22Rv1 (cell line): ENCODE measurements at regions not wholly inside any gene's neighbourhood (a gene's known extent, or its start where the extent isn't known, plus 50 kb on each side); places are given as distances from the start of the nearest gene placed in this dataset.

Experiments
- ZFX ChIP-seq: fragments of 450-650 bp; IDR thresholded peaks from 2 replicates; pipeline ENCODE4 v1.6.1; 2017; ENCODE audit warnings: antibody characterized with exemption, borderline replicate concordance
- TF ChIP-seq, protein P1 (sequence below): fragments of 450-650 bp; IDR thresholded peaks from 2 replicates; pipeline ENCODE4 v1.5.1; 2017; ENCODE audit warnings: mild to moderate bottlenecking

- TF ChIP-seq, protein P1, sequence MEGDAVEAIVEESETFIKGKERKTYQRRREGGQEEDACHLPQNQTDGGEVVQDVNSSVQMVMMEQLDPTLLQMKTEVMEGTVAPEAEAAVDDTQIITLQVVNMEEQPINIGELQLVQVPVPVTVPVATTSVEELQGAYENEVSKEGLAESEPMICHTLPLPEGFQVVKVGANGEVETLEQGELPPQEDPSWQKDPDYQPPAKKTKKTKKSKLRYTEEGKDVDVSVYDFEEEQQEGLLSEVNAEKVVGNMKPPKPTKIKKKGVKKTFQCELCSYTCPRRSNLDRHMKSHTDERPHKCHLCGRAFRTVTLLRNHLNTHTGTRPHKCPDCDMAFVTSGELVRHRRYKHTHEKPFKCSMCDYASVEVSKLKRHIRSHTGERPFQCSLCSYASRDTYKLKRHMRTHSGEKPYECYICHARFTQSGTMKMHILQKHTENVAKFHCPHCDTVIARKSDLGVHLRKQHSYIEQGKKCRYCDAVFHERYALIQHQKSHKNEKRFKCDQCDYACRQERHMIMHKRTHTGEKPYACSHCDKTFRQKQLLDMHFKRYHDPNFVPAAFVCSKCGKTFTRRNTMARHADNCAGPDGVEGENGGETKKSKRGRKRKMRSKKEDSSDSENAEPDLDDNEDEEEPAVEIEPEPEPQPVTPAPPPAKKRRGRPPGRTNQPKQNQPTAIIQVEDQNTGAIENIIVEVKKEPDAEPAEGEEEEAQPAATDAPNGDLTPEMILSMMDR: no peak
- no peak for TF ChIP-seq ZFX
These were observed 120.3 kb upstream of the CACUL1 start for GRCh38 chr10:118875087-118875486.
